H9 (cell line): ENCODE measurements at regions not wholly inside any gene's neighbourhood (a gene's known extent, or its start where the extent isn't known, plus 50 kb on each side); places are given as distances from the start of the nearest gene placed in this dataset.

Source experiments
- DNase-seq: peaks from one replicate; pipeline ENCODE4 v3.0.0-alpha.2; 2017
- H2AFZ ChIP-seq: one replicate; pipeline ENCODE4 v1.6.1; 2013; ENCODE audit warnings: mild to moderate bottlenecking, low read length, control low read depth, moderate library complexity
- H2AK5ac ChIP-seq: 2 replicates; pipeline ENCODE4 v1.6.1; 2013; ENCODE audit warnings: low read length, control low read depth, mixed read lengths; ENCODE audit not compliant: insufficient read length
- H2BK120ac ChIP-seq: one replicate; pipeline ENCODE4 v1.6.1; 2013; ENCODE audit warnings: low read depth, mild to moderate bottlenecking, low read length, control low read depth, inconsistent platforms; ENCODE audit not compliant: poor library complexity, severe bottlenecking
- H2BK12ac ChIP-seq: 2 replicates; pipeline ENCODE4 v1.6.1; 2013; ENCODE audit warnings: low read length, control low read depth, mixed read lengths, low read depth; ENCODE audit not compliant: insufficient read length
- H2BK15ac ChIP-seq: 2 replicates; pipeline ENCODE4 v1.6.1; 2013; ENCODE audit warnings: low read depth, low read length, control low read depth
- H2BK20ac ChIP-seq: one replicate; pipeline ENCODE4 v1.6.1; 2013; ENCODE audit warnings: low read depth, mild to moderate bottlenecking, low read length, control low read depth, inconsistent platforms; ENCODE audit not compliant: poor library complexity, severe bottlenecking
- H2BK5ac ChIP-seq: 2 replicates; pipeline ENCODE4 v1.6.1; 2013; ENCODE audit warnings: low read length, control low read depth, mixed read lengths; ENCODE audit not compliant: insufficient read length
- H3K14ac ChIP-seq: 2 replicates; pipeline ENCODE4 v1.6.1; 2013; ENCODE audit warnings: low read length, control low read depth; ENCODE audit not compliant: insufficient read depth
- H3K18ac ChIP-seq: 2 replicates; pipeline ENCODE4 v1.6.1; 2013; ENCODE audit warnings: low read depth, mild to moderate bottlenecking, mixed read lengths, low read length, control low read depth; ENCODE audit not compliant: insufficient read length
- H3K23ac ChIP-seq: 2 replicates; pipeline ENCODE4 v1.6.1; 2013; ENCODE audit warnings: low read length, control low read depth, mixed read lengths, low read depth; ENCODE audit not compliant: insufficient read length
- H3K23me2 ChIP-seq: 2 replicates; pipeline ENCODE4 v1.6.1; 2013; ENCODE audit warnings: low read depth, mild to moderate bottlenecking, mixed read lengths, low read length, control low read depth; ENCODE audit not compliant: insufficient read length, poor library complexity, severe bottlenecking
- H3K27ac ChIP-seq: 2 replicates; pipeline ENCODE4 v1.5.1; 2013; ENCODE audit warnings: low read length, control low read depth, mixed read lengths, low read depth; ENCODE audit not compliant: insufficient read length
- H3K27me3 ChIP-seq: 2 replicates; pipeline ENCODE4 v1.6.1; 2013; ENCODE audit warnings: low read length, control low read depth, inconsistent platforms; ENCODE audit not compliant: insufficient read depth
- H3K4ac ChIP-seq: 2 replicates; pipeline ENCODE4 v1.6.1; 2013; ENCODE audit warnings: low read depth, mild to moderate bottlenecking, control low read depth, inconsistent platforms, low read length, moderate library complexity
- H3K4me1 ChIP-seq: 2 replicates; pipeline ENCODE4 v1.6.1; 2013; ENCODE audit warnings: low read length, control low read depth, inconsistent platforms; ENCODE audit not compliant: insufficient read depth
- H3K4me2 ChIP-seq: 2 replicates; pipeline ENCODE4 v1.6.1; 2013; ENCODE audit warnings: low read length, control low read depth, mixed read lengths; ENCODE audit not compliant: insufficient read length, insufficient read depth
- H3K56ac ChIP-seq: 2 replicates; pipeline ENCODE4 v1.6.1; 2013; ENCODE audit warnings: low read depth, mild to moderate bottlenecking, mixed read lengths, low read length, control low read depth; ENCODE audit not compliant: insufficient read length
- H3K79me1 ChIP-seq: 2 replicates; pipeline ENCODE4 v1.6.1; 2013; ENCODE audit warnings: low read depth, mild to moderate bottlenecking, moderate library complexity, low read length, control low read depth, inconsistent platforms; ENCODE audit not compliant: insufficient read depth, poor library complexity, severe bottlenecking
- H3K79me2 ChIP-seq: 2 replicates; pipeline ENCODE4 v1.6.1; 2013; ENCODE audit warnings: low read length, control low read depth, inconsistent platforms; ENCODE audit not compliant: insufficient read depth
- H3K9ac ChIP-seq: 2 replicates; pipeline ENCODE4 v1.6.1; 2013; ENCODE audit warnings: low read length, control low read depth, mixed read lengths; ENCODE audit not compliant: insufficient read length; ENCODE audit errors: extremely low read depth
- H3K9me3 ChIP-seq: one replicate; pipeline ENCODE4 v1.6.1; 2013; ENCODE audit warnings: low read depth, low read length, inconsistent platforms; ENCODE audit not compliant: control insufficient read depth
- H3T11ph ChIP-seq: one replicate; pipeline ENCODE4 v1.6.1; 2013; ENCODE audit warnings: mild to moderate bottlenecking, low read length, control low read depth, inconsistent platforms
- H4K20me1 ChIP-seq: one replicate; pipeline ENCODE4 v1.6.1; 2013; ENCODE audit not compliant: control insufficient read depth, insufficient read length, insufficient read depth
- H4K5ac ChIP-seq: 2 replicates; pipeline ENCODE4 v1.6.1; 2013; ENCODE audit warnings: low read depth, mild to moderate bottlenecking, mixed read lengths, low read length, control low read depth; ENCODE audit not compliant: insufficient read length
- H4K8ac ChIP-seq: replicated peaks from 2 replicates; pipeline ENCODE4 v1.6.1; 2013; ENCODE audit warnings: low read length, control low read depth, mixed read lengths, low read depth; ENCODE audit not compliant: insufficient read length
- H4K91ac ChIP-seq: 2 replicates; pipeline ENCODE4 v1.6.1; 2013; ENCODE audit warnings: low read depth, mild to moderate bottlenecking, moderate library complexity, mixed read lengths, low read length, control low read depth; ENCODE audit not compliant: insufficient read length
- H3K27ac Mint-ChIP-seq, 3 experiments: 2 replicates in 2 of 3; 3 replicates in 1 of 3; pipeline ENCODE4 v1.8.0; 2020 to 2021; ENCODE audit warnings: mixed read lengths in 3 of 3, mild to moderate bottlenecking in 1 of 3, moderate library complexity in 1 of 3
- H3K27me3 Mint-ChIP-seq: 2 replicates; pipeline ENCODE4 v1.8.0; 2021; ENCODE audit warnings: low read depth, mild to moderate bottlenecking, moderate library complexity, mixed read lengths
- H3K36me3 Mint-ChIP-seq, 3 experiments: 2 replicates in 2 of 3; 3 replicates in 1 of 3; pipeline ENCODE4 v1.8.0; 2020 to 2021; ENCODE audit warnings: low read depth in 3 of 3, mixed read lengths in 3 of 3; ENCODE audit not compliant: insufficient read depth in 1 of 3
- H3K4me1 Mint-ChIP-seq, 2 experiments: 2 replicates each; pipeline ENCODE4 v1.8.0; 2020; ENCODE audit warnings: mixed read lengths in 2 of 2
- H3K4me3 Mint-ChIP-seq, 2 experiments: 2 replicates in 1 of 2; 3 replicates in 1 of 2; pipeline ENCODE4 v1.8.0; 2020 to 2021; ENCODE audit warnings: mild to moderate bottlenecking in 2 of 2, mixed read lengths in 2 of 2, moderate library complexity in 1 of 2
- H3K9me3 Mint-ChIP-seq, 2 experiments: 2 replicates in 1 of 2; 3 replicates in 1 of 2; pipeline ENCODE4 v1.8.0; 2020; ENCODE audit warnings: mild to moderate bottlenecking in 2 of 2, mixed read lengths in 2 of 2, moderate library complexity in 1 of 2
- WGBS: extraction: QIAGEN DNeasy Blood & Tissue Kit; methylation state at CpG from one replicate; pipeline ENCODE4 v1.1.7; 2013; ENCODE audit warnings: missing lambda C conversion rate, low lambda C conversion rate, mixed read lengths; ENCODE audit not compliant: insufficient read length; ENCODE audit errors: extremely low coverage; 5-methylcytosine and 5-hydroxymethylcytosine counted together
- TF ChIP-seq, protein P1 (sequence below): fragments of 200-600 bp; sonication (generic); conservative IDR thresholded peaks from 3 replicates; pipeline ENCODE4 v1.8.0; 2021; ENCODE audit warnings: antibody characterized with exemption, mild to moderate bottlenecking

GRCh38 chr4:125140966-125141495 is 173.7 kb upstream of the FAT4 start:
- Histone ChIP-seq H3K27me3 (no peaks in the 10 kb centered on the region), H4K5ac (no peak overlapping the region), H3K56ac (no peak overlapping the region), H3K4me2 (no peak overlapping the region), H3K79me1 (no peaks in the 10 kb centered on the region), H3T11ph (no peak overlapping the region), H3K9ac (no peak overlapping the region), H3K4ac (no peak overlapping the region), H2BK20ac (no peak overlapping the region), H4K91ac (no peak overlapping the region), H4K20me1 (no peaks in the 10 kb centered on the region), H2BK15ac (no peak overlapping the region), H2AFZ (no peak overlapping the region), H3K23me2 (no peaks in the 10 kb centered on the region), H3K79me2 (no peaks in the 10 kb centered on the region), H2BK5ac (no peak overlapping the region), H3K4me1 (no peaks in the 10 kb centered on the region), H3K23ac (no peak overlapping the region), H3K9me3 (no peaks in the 10 kb centered on the region), H2BK12ac (no peak overlapping the region), H3K27ac (no peak overlapping the region), H3K14ac (no peak overlapping the region), H2BK120ac (no peak overlapping the region), H3K18ac (no peak overlapping the region), H4K8ac (no peak overlapping the region), H2AK5ac (no peak overlapping the region)
- WGBS, result no CpG with 5 or more reads among the region's 4 CpGs
- no peak for DNase-seq
- TF ChIP-seq, protein P1, sequence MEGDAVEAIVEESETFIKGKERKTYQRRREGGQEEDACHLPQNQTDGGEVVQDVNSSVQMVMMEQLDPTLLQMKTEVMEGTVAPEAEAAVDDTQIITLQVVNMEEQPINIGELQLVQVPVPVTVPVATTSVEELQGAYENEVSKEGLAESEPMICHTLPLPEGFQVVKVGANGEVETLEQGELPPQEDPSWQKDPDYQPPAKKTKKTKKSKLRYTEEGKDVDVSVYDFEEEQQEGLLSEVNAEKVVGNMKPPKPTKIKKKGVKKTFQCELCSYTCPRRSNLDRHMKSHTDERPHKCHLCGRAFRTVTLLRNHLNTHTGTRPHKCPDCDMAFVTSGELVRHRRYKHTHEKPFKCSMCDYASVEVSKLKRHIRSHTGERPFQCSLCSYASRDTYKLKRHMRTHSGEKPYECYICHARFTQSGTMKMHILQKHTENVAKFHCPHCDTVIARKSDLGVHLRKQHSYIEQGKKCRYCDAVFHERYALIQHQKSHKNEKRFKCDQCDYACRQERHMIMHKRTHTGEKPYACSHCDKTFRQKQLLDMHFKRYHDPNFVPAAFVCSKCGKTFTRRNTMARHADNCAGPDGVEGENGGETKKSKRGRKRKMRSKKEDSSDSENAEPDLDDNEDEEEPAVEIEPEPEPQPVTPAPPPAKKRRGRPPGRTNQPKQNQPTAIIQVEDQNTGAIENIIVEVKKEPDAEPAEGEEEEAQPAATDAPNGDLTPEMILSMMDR, result no peak
- no peak overlapping the region for H3K4me3 Mint-ChIP-seq
- H3K27ac Mint-ChIP-seq, result no peak overlapping the region; a peak in 1 of 7 replicates
- no peaks in the 10 kb centered on the region for H3K4me1 Mint-ChIP-seq
- no peaks in the 10 kb centered on the region for H3K27me3 Mint-ChIP-seq
- H3K9me3 Mint-ChIP-seq, result no peaks in the 10 kb centered on the region
- no peaks in the 10 kb centered on the region for H3K36me3 Mint-ChIP-seq
